Naive B cell (primary cell): ENCODE measurements at regions not wholly inside any gene's neighbourhood (a gene's known extent, or its start where the extent isn't known, plus 50 kb on each side); places are given as distances from the start of the nearest gene placed in this dataset.
A peak's percentile ranks its signal among the peaks of the same experiment; 100 is the strongest.

Experiments used
- ATAC-seq, 2 donors: fragments of 150-1000 bp; cut with Tn5 transposase; 2 replicates each; pipeline ENCODE4 v1.10.0; 2021; ENCODE audit warnings: low read depth in 2 of 2, mild to moderate bottlenecking in 2 of 2, moderate library complexity in 2 of 2
- DNase-seq: peaks from one replicate; pipeline ENCODE4 v3.0.0; 2022
- H3K27ac Mint-ChIP-seq, 6 donors: one replicate each; pipeline ENCODE4 v1.8.0; 2020 to 2022; ENCODE audit warnings: mild to moderate bottlenecking in 6 of 6, mixed read lengths in 6 of 6, moderate library complexity in 5 of 6, inconsistent platforms in 2 of 6
- H3K27me3 Mint-ChIP-seq, 3 donors: one replicate each; pipeline ENCODE4 v1.8.0; 2021 to 2022; ENCODE audit warnings: mixed read lengths in 3 of 3, mild to moderate bottlenecking in 1 of 3
- H3K36me3 Mint-ChIP-seq, 2 donors: one replicate each; pipeline ENCODE4 v1.8.0; 2020 to 2022; ENCODE audit warnings: mixed read lengths in 2 of 2, inconsistent platforms in 1 of 2, mild to moderate bottlenecking in 1 of 2
- H3K4me1 Mint-ChIP-seq, 3 donors: one replicate each; pipeline ENCODE4 v1.8.0; 2020 to 2022; ENCODE audit warnings: mixed read lengths in 3 of 3, inconsistent platforms in 1 of 3, mild to moderate bottlenecking in 1 of 3, moderate library complexity in 1 of 3
- H3K4me3 Mint-ChIP-seq, 8 donors: one replicate each; pipeline ENCODE4 v1.8.0; 2020 to 2022; ENCODE audit warnings: mild to moderate bottlenecking in 8 of 8, mixed read lengths in 8 of 8, moderate library complexity in 8 of 8, inconsistent platforms in 2 of 8
- H3K9me3 Mint-ChIP-seq, 7 donors: one replicate each; pipeline ENCODE4 v1.8.0; 2020 to 2022; ENCODE audit warnings: mixed read lengths in 7 of 7, mild to moderate bottlenecking in 5 of 7, inconsistent platforms in 2 of 7, moderate library complexity in 1 of 7

DNA sequence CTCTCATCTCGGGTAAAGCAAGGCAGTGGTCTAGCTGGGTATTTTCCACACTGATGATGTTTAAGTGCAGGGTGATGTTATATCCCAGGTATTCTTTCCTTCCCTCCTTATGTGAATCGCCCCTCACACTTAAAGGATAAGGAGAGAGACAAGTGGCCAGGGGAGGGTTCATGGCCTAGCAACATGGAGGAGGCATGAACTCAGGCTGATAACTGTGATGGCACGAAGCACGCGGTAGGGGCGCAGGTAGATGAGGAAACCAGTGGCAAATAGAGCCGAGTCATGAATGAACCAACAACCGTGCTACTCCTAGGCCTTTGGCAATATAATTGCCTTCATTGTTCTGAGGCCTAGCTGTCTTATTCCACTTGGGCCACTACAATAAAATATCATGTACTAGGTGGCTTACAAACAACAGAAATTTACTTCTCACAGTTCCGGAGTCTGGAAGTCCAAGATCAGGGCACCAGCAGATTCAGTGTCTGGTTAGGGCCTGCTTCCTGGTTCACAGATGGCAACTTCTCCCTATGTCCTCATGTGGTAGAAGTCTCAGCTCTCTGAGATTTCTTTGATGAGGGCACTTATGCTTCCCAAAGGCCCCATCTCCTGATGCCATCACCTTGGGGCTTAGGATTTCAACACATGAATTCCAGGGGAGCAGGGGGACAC is 56.0 kb upstream of the PIK3CG start:
- peaks cover 0 to 16% (median 0%) of the 10 kb centered on the region in 3 donors for H3K27me3 Mint-ChIP-seq
- DNase-seq: no peak
- H3K4me3 Mint-ChIP-seq: no peak overlapping the region
- no peak for ATAC-seq
- H3K27ac Mint-ChIP-seq: peak overlapping the region in 3 of 6 donors; percentile 49 to 63 (median 51)
- no peaks in the 10 kb centered on the region for H3K9me3 Mint-ChIP-seq
- H3K36me3 Mint-ChIP-seq: no peaks in the 10 kb centered on the region
- peaks cover 10 to 19% (median 17%) of the 10 kb centered on the region in 3 donors for H3K4me1 Mint-ChIP-seq

DNA sequence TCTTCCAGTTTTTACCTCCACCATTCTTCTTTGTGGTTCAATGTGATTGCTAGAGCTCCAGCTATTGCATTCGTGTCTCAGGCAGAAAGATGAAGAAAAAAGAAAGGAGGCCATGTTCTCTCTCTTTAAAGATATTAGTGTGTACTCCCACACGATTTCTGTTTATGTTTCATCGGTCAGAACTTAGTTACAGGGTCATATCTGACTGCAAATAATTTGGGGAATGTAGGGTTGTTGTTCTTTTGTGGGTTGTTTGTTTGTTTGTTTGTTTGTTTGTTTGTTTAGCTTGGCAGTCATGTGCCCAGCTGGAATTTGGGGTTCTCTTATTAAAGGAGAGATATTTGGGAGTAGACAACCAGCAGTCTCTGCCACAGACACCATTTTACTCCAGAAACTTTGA is 53.6 kb upstream of the PIK3CG start:
- ATAC-seq (no peak), DNase-seq (no peak)
- Mint-ChIP-seq H3K27ac (peak overlapping the region in 4 of 6 donors; percentile 72 to 95 (median 80)), H3K4me3 (peak overlapping the region in 3 of 8 donors; percentile 3 to 33 (median 28)), H3K27me3 (peaks cover 0 to 6% (median 0%) of the 10 kb centered on the region in 3 donors), H3K36me3 (no peaks in the 10 kb centered on the region), H3K4me1 (peaks cover 10 to 24% (median 17%) of the 10 kb centered on the region in 3 donors), H3K9me3 (no peaks in the 10 kb centered on the region)

DNA sequence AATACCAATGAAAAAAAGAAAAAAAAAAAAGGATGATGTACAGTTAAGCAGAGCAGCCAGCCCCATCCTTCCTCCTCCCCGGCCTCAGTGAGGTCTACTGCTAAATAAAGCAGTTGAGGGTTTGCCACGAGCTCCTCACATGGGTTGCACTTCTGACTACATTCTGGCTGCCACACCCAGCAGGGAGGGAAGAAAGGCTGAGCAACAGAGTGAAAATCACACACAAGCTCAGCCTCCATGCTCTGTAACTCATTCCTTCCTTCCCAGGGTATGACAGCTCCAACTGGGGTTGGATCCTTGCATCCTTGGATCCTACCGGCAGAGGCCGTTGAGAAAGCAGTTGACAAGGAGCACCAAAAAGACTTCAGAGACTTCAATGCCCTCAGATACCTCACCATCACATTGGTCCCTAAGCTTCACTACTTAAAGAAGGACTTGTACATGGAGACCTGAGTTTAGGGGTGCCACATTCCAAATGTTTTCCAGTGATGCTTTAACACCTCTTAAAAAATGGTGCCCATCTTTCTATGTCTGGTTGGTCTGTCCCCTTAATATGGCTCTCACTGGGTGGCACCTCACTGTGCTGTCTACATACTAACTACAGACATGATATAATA is 52.9 kb upstream of the PIK3CG start:
- H3K4me1 Mint-ChIP-seq: peaks cover 10 to 24% (median 17%) of the 10 kb centered on the region in 3 donors
- H3K36me3 Mint-ChIP-seq: no peaks in the 10 kb centered on the region
- peak overlapping the region; percentile 61 to 95 (median 80) for H3K27ac Mint-ChIP-seq
- no peaks in the 10 kb centered on the region for H3K9me3 Mint-ChIP-seq
- ATAC-seq: peak; percentile 97 to 99
- DNase-seq: peak; percentile 52
- H3K27me3 Mint-ChIP-seq: peaks cover 0 to 3% (median 0%) of the 10 kb centered on the region in 3 donors
- H3K4me3 Mint-ChIP-seq: peak overlapping the region in 4 of 8 donors; percentile 33 to 77 (median 54)

DNA sequence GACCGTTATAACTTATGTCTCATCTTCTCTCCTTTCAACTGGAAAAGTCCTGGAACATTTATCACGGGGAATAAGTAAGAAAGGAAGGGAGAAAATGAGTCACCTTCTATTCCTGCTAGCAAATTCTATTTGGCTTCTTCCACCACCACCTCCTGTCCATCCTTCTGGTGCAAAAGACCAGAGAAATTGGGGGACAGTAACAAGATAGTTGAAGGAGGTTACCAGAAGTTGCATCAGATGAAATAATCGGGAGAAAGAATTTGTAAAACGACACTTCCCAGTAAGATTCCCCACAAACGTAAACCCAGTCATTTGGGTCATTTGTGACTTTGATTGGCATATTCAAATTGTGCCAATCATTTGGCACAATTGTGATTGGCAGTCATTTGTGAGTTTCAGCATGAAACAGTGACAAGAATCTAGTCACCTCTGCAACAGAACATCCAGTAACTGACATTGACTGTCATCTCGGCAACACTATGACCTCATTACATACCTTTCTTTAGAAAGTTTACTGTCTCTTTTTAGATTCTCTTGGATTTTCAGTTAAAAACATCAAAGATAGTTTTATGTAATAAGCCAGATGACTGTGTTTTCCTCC is 51.3 kb upstream of the PIK3CG start:
- no peaks in the 10 kb centered on the region for H3K36me3 Mint-ChIP-seq
- H3K27ac Mint-ChIP-seq: peak overlapping the region in 1 of 6 donors; percentile 39
- no peaks in the 10 kb centered on the region for H3K27me3 Mint-ChIP-seq
- no peak overlapping the region for H3K4me3 Mint-ChIP-seq
- no peaks in the 10 kb centered on the region for H3K9me3 Mint-ChIP-seq
- H3K4me1 Mint-ChIP-seq: peaks cover 10 to 24% (median 17%) of the 10 kb centered on the region in 3 donors
- DNase-seq (no peak), ATAC-seq (no peak)

DNA sequence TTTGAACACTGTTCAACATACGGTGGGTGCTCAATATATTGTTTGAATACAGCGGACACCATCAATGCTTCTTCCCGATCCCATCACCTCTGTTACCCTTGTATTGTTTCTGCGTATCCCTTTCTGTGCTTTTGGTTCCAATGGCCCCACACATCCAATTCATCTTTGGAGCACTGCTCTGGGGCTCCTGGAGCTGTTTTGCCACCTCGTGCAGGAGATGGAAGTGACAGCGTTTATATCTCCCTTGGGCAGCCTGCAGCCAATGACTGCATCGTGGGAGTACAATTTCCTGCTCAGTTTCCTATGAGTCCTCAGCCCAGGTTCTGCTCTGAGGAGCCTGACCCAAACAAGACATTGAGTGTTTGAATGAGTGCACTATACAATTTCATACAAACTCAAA is 50.2 kb upstream of the PIK3CG start:
- Mint-ChIP-seq H3K9me3 (no peaks in the 10 kb centered on the region), H3K27me3 (no peaks in the 10 kb centered on the region), H3K4me1 (peaks cover 10 to 24% (median 17%) of the 10 kb centered on the region in 3 donors), H3K4me3 (no peak overlapping the region), H3K27ac (no peak overlapping the region), H3K36me3 (no peaks in the 10 kb centered on the region)
- ATAC-seq (no peak), DNase-seq (no peak)
